ENCODE measurements at regions not wholly inside any gene's neighbourhood (a gene's known extent, or its start where the extent isn't known, plus 50 kb on each side); places are given as distances from the start of the nearest gene placed in this dataset.

DNA sequence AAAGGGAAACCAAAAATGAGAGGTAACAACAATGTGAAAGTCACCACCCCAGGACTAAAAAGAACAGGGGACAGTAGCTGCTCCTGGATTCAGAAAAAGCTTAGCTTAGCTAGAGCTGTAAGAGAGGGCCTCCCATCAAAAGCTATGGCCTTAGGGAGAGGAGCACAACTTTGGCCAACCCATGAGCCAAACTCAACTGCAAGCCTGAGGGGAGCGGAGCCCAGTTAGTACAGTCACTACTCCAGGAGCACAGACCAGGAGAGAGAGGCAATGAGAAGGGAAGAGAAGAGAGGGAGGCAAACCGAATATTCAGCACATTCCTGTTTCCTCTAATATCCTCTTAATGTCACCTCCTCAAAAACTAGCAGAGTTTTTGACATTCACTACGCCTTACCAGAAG, 917.1 kb upstream of the INTU start:
- DNase-seq = no peak

DNA sequence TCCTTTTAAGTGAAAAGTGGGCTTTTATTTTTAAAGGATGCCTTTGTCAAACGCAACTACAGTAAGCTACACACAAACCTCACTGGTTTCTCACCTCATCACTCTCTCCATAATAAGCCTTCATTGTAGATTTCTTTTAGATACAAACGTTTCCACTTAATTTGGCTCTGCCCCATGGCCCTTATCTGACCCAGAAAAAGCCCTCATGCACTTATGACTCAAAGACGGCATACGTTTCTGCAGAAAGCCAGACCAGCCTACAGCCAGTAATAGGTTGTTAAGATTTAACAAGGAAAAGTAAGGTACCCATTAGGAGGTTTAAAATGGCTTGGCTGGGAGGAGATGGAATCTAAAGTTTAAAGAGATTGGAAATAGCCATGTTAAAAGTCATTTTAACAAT, 914.6 kb upstream of the INTU start:
- no peak for DNase-seq

DNA sequence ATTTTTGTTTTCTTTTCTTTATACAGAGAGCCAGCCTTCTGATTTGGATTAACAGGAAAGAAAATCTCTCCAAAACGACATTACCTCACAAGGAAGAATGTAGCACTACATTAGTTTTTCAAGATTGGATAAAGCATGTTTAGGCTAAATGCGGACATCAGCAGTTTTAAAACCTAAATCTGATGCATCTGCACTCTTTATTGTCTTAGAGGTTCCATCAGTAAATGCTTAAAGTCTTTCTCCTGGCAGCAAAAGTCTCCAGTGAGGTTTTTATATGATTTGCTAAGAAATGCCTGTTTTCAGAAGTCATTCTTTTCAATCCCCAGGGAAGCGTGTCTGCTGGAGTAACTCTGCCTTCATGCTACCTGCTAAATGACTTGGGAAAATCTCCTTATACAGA, 912.9 kb upstream of the INTU start:
- DNase-seq = no peak

DNA sequence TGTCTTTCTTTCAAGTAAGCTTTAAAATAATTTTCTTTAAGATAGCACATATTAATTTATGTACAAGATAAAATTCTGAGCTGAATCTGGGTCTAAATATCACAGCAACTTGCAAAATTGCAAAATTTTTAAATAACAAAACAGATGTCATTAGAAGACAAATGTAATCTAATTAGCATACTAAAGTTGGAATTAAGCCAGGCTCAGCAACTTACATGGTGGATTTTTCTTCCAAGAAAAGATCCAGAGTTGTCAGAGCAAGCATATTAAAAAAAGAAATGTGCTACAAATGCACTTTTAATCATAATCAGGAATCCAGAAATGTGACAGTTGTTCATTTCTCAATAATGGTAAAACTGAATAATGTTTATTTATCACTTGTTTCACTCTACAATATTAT, 906.9 kb upstream of the INTU start:
- no peak for DNase-seq

DNA sequence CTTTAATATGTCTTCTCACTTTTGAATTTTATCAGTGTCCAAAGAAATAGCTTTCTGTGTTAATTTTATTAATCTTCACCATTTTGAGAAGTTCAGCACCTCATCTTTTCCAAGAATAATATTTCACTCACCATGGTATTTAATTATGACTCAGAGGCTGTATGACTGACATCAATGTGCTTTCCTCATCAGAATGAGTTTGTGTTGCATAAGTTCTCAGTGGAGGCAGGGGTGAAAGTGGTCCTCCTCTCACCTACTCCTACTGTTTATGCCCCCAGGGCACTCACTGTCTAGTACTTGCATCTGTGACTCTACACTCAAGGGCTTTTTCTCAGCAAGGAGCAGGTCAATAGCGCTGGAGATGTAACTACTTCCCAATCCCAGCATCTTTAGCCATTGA, 905.3 kb upstream of the INTU start:
- no peak for DNase-seq

DNA sequence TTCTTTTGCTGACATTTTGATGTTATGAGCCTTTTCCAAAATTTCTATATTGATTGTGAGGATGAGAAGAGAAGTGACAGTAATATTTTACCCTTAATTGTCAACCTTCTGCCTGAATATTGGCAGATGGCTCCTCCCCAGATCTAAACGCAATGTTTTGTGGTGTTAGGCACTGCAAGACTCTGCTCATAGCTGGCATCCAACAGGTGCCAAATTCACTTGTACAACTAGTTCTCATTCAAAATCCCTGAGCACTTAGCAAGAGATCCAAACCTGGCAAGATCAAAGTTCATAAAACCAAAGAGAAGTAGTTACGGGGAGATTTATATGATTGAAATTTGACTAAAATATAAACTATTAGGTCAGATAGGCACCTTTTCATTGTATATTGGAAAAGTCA, 901.7 kb upstream of the INTU start:
- no peak for DNase-seq

DNA sequence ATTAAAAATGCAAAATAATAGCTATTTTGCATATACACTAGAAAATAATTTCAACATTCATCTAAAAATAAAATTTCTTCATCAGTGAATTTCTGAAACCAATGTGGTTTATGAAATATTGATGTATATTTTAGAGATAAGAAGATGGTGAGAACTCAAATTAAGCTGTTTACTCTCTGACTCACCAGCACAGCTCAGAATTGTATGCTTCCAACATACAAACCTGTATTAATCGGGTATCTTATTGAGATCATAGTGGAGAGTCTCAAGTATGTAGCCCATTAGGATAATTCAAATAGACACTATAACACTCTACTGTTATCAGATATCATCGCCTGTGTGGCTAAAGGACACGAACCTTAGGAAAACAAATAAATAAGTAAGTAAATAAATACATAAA, 899.5 kb upstream of the INTU start:
- no peak for DNase-seq

DNA sequence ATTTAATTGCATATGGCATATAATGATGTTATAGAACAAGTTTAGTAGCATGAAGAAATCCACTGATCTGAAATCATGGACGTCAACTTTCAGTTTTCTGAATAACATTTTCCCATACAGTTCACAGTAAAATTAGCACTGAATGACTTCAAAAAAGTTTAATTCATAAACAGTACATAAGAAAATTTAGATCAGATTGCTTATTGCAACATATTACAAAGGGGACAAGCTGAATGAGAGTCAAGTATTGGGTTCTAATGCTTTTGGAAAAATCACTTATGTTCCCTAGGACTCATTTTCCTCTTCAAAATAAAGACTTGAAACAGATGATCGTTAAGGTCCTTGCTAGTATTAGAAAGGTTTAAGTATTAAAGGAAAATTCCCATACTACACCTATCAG, 898.3 kb upstream of the INTU start:
- DNase-seq = no peak

DNA sequence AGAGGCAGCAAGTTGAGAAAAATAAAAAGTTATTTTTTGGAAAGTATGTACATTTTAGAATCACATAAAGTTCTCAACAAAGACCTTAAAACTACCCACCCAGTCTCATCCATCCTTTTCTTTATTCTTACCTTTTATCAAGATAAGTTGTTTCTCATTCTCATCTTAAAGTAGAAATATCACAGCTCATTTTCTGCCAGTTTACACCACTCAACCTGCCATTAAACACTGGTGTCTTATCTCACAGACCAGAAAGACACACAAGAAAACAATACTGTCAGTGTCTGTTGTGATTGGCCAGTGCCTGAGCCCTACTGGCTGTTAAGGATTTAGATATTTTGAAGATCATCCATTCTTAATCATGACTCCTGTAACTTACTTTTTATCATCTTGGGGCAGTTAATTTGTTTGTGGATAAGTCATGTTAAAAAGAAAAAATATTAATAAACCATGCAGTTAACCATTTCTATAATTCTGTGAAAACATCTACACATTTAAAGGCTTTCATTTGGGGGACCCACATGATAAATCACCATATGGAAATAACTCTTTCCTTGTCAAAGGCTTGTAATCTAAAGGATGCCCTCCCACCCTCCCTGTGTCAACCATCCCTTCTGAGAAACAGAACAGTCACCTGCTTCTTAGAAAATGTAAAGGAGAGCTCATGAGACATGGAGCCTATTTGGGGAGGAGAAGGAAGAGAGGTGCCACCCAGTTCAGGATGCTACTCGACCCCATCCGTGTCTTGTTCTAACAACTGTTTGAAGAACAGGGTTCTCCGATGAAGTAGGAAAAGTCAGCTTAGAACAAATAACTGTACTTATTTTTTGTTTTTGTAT, 897.2 kb upstream of the INTU start:
- no peak for DNase-seq

DNA sequence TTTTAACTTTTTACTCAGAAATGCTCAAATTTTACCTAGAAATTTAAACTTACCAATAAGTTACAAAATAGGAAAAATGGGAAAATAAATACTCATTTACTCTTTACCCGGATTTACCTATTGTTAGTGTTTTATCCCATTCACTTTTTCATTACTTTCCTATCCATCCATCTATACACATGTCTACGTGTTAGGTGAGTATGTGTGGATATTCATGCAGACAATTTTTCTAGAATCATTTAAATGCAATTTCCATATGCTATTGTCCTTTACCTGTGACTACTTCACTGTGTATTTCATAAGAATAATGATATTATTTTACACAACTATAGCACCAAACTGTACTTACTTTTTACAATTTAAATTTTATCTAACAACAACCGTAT, 896.6 kb upstream of the INTU start:
- DNase-seq = no peak

DNA sequence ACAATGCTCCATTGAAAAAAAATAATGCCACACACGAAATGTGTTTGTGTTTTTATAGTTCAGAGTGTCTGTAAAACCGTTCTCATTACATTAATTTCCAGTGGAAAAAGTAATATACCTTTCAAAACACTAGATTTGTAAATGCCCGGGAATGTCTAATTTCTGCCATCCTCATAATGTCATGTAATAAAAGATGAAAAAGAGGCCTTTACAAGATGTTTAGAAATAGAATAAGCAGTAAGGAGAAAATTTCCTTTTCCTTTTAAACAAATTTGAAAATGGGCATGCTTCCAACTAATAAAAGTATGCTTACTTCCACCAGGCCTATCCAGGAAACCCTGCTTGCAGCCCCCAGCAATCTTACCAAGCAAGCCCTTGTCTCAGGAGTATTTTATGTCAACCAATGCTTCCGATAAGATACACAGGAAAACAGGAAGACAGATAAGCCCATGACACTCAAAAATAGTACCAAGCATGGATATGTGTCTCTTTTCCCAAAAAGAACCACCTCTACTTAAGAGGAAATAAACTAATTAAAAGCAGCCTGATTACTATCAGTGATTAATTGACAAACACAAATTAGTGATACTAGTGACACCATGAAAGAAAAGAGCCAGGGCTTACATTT, 894.7 kb upstream of the INTU start:
- no peak for DNase-seq

DNA sequence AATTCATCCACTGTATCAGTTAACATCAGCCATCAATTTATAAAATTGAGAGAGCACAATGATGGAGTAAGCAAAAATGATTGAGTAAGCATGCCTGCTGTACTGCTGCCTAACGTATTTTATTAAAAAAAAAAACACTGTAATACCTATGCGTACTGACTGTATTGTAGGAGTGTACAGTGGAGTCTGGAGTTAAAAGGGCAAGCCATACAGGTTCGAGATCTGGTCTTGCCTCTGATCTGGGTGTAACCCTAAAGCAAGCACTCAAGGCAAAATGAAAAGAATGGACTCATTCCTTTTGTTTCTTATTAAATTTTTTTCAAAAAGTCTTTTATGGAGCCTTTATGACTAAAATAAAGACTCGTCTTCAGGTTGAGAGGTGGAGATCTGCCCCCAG, 894.2 kb upstream of the INTU start:
- DNase-seq = no peak

DNA sequence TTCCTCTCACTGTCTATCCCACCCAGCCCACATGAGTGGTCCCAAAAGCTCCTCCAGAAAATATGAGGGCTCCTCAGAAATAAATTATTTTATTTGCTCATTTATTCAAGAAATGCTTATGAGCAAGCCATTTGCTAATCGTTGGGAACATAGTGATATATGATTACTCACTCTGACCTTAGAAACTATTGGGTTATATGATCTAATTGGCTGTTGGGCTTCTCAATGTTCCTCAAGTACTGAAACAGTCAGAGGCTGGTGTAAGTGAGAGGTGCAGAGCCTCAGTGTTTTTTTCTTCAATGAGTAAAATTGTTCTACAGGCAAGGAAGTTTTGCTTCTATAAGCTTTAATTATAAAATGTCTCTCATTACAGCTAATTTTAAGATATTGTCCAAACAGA, 893.8 kb upstream of the INTU start:
- DNase-seq = no peak

DNA sequence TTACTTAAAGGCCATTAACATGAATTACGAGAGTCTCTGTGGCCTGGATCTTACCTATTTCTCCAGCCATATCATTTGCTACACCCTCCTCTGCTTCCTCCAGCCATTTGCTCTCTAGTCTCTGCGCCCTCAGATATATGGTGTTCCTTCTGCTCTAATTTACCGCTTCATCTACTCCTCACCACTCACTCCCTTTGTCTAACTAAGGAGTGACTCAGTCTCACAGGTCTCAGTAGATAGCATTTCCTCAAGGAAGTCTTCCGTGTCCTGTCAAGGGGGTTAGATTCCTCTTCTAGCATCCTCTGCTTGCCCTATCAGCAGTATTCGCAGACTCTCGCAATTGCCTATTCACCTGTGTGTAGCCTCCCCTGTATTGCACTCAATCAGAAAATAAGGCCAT, 892.1 kb upstream of the INTU start:
- DNase-seq = no peak

DNA sequence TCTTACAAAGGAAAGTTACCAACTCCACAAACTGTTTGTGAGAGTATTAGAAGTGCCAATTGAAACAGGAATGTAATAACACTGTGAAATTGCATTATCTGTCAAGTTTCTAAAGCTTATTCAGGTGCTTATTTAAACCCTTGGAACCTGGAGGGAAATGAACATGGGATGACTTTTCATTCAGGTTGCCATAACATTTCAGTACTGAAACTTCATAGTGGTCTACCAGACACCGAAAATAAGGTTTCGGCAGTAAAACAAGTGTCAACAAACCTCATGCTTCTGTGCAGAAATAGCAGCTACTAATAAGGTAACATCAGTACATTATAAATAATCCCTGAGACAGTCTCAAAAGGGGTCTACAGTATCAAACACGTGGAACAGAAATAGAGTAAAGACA, 890.7 kb upstream of the INTU start:
- DNase-seq = no peak

DNA sequence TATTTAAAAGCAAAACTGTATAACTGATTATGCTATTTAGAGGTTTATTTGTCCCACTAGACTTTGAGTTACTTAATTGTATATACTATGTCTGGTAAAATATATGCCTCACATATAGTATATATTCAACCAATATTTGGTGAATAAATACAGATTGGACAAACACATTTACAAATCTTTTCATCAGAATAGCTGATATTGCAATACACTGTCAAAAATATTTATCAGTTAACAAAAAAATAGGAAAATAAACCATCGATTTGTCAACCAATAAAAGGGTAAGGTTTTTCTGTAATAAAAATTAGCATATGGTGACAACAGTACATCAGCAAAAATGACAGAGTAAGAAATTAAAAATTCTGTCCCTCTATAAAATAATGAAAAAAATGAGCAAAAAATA, 889.9 kb upstream of the INTU start:
- no peak for DNase-seq

DNA sequence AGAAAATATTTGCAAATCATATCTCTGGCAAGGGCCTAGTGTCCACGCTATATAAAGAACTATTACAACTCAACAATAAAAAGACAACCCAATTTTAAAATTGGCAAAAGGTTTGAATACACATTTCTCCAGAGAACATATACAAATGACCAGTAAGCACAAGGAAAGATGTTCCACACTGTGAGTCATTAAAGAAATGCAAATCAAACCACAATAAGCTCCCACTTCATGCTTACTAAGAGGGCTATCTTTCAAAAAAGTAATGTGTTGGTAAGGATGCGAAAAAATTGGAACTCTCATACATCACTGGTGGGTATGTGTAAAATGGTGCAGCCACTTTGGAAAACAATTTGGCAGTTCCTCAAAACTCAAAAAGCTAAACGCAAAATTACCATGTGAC, 884.0 kb upstream of the INTU start:
- no peak for DNase-seq

DNA sequence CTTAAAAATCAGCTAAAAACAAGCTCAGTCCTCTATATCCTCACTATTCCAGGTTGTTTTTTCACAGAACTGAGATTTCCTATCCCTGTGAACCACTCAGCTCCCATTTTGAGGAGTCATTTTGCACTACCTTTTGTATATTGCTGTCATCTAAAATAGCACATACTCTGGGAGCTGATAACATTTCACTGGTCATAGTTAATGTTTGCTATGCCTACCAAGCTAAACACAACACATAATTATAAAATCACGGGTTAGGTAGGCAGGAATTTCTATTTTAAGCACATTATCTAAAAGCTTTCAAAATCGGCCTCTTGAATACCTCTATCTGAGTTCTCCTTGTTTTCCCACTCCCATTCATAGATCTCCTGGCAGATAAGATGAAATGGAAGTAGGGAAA, 882.0 kb upstream of the INTU start:
- no peak for DNase-seq

DNA sequence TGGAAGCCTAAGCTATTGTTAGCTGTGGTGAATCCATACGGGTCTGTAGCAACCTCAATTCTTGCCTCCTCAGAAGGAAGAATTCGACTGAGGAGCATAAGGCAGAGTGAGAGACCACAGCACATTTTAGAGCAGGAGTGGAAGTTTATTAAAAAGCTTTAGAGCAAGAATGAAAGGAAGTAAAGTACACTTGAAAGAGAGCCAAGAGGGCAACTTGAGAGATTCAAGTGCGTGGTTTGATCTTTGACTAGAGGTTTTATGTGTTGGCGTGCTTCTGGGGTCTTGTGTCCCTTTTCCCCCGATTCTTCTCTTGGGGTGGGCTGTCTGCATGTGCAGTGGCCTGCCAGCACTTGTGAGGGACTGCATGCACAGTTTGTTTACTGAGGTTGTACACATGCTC, 880.6 kb upstream of the INTU start:
- DNase-seq = no peak

DNA sequence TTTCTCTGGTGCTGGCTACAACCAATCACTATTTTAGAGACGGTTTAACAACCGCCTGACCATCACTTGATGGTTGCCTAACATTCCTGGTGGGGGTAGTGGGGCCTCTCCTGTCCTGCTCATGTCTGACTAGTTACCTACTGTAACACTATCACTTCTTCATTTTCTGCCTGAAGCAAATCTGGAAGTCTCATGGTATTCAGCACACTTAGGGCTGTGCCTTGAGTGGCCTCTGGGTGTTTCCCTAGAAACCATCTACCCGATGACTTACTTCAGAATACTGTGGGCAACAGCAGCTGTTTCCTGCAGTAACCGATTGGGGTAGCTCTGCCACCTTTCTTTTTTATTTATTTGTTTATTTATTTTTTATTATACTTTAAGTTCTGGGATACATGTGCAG, 880.1 kb upstream of the INTU start:
- DNase-seq = no peak

DNA sequence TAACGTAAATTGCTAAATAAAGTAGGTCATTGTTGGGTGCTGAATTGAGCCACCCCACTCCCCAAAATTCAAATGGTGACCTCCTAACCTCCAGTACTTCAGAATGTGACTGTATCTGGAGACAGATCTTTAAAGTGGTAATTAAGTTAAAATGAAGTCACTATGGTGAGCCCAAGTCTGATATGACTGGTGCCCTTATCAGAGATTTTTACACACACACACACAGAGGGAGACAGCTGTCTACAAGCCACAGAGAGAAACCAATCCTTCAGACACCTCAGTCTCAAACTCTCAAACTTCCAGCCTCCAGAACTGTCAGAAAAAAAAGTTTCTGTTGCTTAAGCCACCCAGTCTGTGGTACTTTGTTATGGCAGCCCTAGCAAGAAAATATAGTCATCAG, 879.2 kb upstream of the INTU start:
- DNase-seq = no peak

DNA sequence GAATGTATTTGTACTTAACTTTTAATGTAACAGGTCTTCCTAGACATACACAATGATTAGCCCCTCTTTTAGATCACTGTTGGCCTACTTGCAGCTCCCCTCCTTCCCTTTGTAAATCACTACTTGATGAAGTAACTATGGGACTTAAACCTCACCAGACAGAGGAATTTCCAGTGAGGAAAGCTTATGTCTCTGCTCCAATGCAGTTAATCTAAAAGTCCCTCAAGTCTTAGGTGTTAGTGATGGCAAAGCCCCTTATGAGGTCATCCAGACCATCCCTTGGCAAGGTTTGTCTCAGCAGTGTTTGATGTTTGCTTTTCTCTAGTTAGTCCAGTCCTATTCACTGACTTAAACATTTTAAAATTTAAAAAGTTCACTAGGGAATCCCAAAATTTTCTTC, 877.3 kb upstream of the INTU start:
- DNase-seq = no peak

DNA sequence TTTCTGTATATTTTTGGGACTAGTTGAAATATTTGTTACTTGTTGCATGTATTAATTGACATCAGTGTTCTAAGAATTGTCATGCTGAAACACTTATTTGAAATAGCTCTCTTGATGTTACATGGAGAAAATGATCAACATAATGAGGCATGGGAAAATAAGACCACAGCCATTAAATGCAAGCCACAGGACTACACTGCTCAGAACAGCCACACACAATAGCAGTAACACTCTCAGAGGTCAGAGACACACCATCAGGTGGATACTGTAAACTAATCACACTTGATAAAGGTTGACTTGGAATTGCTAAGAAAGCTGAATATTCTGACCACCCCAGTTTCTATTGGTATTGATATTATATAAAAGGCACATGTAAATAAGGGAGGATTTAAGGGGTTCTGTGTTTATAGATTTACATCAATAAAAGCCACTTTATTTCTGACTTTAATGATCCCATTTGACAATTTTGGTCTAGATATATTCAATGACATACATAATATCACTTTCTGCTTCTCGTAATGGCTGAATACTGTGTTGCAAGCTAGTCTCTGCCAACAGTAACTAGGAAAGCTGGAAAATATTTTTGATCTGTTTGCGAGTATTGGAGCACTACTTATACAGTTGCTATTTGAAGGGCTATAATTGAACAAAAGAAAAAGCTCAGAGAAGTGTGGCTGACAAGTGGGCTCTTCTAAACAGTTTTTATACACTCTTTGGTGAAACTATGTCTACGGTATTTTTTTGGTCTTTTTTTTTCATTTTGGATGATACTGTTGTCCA, 876.5 kb upstream of the INTU start:
- DNase-seq = no peak

DNA sequence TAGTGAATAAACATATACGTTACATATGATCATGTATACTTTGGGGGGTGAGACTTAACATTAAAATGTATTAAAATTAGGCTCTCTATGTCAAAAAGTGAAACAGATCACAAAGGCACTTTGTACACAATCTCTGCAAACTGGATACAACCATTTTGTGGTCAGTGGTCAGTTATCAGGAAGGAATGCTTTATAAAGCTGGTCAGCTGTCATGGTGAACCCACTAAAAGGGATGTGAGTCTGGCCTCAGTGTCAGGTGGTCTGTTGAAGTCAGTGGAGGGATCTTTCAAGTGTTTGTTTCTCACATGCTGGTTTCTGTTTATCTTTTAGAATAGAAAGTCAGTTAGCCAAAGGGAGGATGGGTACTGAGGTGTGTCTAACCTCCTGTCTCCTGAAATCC, 875.5 kb upstream of the INTU start:
- DNase-seq = no peak
